A549 (cell line): ENCODE measurements at regions not wholly inside any gene's neighbourhood (a gene's known extent, or its start where the extent isn't known, plus 50 kb on each side); places are given as distances from the start of the nearest gene placed in this dataset.

Experiments
- EHMT2 ChIP-seq: fragments of 200-600 bp; sonication (generic); IDR thresholded peaks from 2 replicates; pipeline ENCODE4 v1.6.1; 2016; ENCODE audit warnings: antibody characterized with exemption, low read depth, mild to moderate bottlenecking, moderate library complexity
- HOXA7 ChIP-seq: fragments of 250-450 bp; sonication (Bioruptor Pico); IDR thresholded peaks from 2 replicates; pipeline ENCODE4 v1.5.0; 2020; ENCODE audit warnings: mild to moderate bottlenecking, moderate library complexity
- NR3C1 ChIP-seq: fragments of >200 bp; sonication (Bioruptor Twin); formaldehyde crosslinking; IDR thresholded peaks from 3 replicates; pipeline ENCODE4 v1.6.1; 2017
- POLR2A ChIP-seq: IDR thresholded peaks from 2 replicates; pipeline ENCODE4 v1.6.1; 2012; ENCODE audit warnings: mild to moderate bottlenecking, low read length
- RCOR1 ChIP-seq: fragments of 150-350 bp; IDR thresholded peaks from 2 replicates; pipeline ENCODE4 v1.6.1; 2014; ENCODE audit warnings: antibody characterized with exemption, low read length, low read depth
- TF ChIP-seq, protein P1 (sequence below): fragments of >200 bp; sonication (Bioruptor Twin); formaldehyde crosslinking; IDR thresholded peaks from 3 replicates; pipeline ENCODE4 v1.5.1; 2016

DNA sequence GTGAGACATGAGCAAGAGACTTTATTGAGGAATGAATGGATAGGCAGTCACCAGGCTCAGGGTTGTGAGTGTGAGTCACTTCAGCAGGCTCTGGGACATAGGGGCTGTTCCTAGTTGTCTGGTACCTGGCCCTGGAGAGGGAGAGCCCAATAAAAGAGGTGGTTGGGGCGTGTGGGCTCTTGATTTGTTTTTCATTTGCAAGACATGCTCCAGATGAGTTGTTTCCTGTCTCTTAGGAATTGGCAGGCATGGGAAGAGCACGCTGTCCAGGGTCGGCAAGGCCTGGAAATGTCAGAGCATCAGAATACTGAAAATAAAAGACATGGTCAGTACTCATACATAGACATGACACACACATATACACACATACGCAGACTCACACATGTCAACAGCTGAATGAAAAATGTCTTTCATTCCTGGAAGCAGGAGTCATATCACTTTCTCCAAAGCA, 166.3 kb upstream of the SULF2 start:
- TF ChIP-seq HOXA7 (no peak), RCOR1 (no peak), POLR2A (no peak), EHMT2 (no peak), NR3C1 (no peak)
- TF ChIP-seq, protein P1, sequence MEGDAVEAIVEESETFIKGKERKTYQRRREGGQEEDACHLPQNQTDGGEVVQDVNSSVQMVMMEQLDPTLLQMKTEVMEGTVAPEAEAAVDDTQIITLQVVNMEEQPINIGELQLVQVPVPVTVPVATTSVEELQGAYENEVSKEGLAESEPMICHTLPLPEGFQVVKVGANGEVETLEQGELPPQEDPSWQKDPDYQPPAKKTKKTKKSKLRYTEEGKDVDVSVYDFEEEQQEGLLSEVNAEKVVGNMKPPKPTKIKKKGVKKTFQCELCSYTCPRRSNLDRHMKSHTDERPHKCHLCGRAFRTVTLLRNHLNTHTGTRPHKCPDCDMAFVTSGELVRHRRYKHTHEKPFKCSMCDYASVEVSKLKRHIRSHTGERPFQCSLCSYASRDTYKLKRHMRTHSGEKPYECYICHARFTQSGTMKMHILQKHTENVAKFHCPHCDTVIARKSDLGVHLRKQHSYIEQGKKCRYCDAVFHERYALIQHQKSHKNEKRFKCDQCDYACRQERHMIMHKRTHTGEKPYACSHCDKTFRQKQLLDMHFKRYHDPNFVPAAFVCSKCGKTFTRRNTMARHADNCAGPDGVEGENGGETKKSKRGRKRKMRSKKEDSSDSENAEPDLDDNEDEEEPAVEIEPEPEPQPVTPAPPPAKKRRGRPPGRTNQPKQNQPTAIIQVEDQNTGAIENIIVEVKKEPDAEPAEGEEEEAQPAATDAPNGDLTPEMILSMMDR = no peak
